ENCODE measurements at regions not wholly inside any gene's neighbourhood (a gene's known extent, or its start where the extent isn't known, plus 50 kb on each side); places are given as distances from the start of the nearest gene placed in this dataset.

DNA sequence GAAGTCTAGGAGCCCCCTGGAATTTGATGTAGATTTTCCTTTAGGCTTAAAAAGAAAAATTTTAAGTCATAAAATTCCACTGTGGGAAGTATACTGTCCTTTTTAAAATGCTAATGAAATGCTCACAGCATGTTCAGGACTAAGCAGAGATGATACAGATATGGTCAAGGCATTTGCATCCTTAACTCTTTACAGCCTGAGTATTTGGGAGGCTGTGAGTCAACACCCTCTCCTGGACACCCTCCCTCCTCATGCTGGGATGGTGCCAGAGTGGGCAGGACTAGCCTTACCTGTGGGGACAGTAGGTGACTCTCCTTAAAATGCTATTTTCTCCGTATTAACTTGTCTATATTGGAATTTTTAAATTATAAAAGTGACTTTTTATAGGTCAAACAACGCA is 197.4 kb upstream of the ELL2 start:
- no peaks in the 10 kb centered on the region for H3K27me3 Mint-ChIP-seq (ENCODE audit: low read depth)
- TF ChIP-seq, protein P1, sequence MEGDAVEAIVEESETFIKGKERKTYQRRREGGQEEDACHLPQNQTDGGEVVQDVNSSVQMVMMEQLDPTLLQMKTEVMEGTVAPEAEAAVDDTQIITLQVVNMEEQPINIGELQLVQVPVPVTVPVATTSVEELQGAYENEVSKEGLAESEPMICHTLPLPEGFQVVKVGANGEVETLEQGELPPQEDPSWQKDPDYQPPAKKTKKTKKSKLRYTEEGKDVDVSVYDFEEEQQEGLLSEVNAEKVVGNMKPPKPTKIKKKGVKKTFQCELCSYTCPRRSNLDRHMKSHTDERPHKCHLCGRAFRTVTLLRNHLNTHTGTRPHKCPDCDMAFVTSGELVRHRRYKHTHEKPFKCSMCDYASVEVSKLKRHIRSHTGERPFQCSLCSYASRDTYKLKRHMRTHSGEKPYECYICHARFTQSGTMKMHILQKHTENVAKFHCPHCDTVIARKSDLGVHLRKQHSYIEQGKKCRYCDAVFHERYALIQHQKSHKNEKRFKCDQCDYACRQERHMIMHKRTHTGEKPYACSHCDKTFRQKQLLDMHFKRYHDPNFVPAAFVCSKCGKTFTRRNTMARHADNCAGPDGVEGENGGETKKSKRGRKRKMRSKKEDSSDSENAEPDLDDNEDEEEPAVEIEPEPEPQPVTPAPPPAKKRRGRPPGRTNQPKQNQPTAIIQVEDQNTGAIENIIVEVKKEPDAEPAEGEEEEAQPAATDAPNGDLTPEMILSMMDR (conservative IDR thresholded peaks at IDR 0.05): no peak
- no peak overlapping the region for H3K4me3 Mint-ChIP-seq
- H3K36me3 Mint-ChIP-seq (ENCODE audit: low read depth): no peaks in the 10 kb centered on the region
- H3K27ac Mint-ChIP-seq (ENCODE audit: unreplicated experiment): no peak overlapping the region
- H3K9me3 Mint-ChIP-seq: peaks cover 2% of the 10 kb centered on the region
- no peak for DNase-seq (ENCODE audit: low read depth, low spot score)
- H3K4me1 Mint-ChIP-seq: no peaks in the 10 kb centered on the region

DNA sequence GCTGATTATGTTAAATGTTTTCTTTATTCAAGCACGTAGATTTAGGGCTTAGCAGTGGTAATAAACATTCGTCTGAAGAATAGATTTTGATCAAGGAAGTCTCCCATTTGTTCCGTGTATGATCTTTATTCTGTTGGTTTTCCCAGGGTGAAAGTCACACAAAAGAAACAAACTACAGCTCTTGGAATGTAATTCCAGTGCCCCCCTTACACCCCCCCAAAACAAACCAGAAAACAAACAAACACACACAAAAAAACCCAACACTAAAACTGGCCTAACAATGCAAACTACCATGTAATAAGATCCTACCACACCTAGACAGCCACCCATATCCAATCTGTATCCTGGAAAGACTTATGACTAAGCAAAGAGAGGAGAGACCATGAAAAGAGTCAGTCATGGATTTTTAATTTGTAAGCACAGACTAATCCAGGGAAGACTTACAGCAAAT is 196.2 kb upstream of the ELL2 start:
- H3K27ac Mint-ChIP-seq (ENCODE audit: unreplicated experiment): peak overlapping the region; percentile 31
- H3K27me3 Mint-ChIP-seq (ENCODE audit: low read depth): no peaks in the 10 kb centered on the region
- TF ChIP-seq, protein P1 (conservative IDR thresholded peaks at IDR 0.05): no peak
- peaks cover 2% of the 10 kb centered on the region for H3K9me3 Mint-ChIP-seq
- no peak for DNase-seq (ENCODE audit: low read depth, low spot score)
- H3K36me3 Mint-ChIP-seq (ENCODE audit: low read depth): no peaks in the 10 kb centered on the region
- no peak overlapping the region for H3K4me3 Mint-ChIP-seq
- no peaks in the 10 kb centered on the region for H3K4me1 Mint-ChIP-seq

DNA sequence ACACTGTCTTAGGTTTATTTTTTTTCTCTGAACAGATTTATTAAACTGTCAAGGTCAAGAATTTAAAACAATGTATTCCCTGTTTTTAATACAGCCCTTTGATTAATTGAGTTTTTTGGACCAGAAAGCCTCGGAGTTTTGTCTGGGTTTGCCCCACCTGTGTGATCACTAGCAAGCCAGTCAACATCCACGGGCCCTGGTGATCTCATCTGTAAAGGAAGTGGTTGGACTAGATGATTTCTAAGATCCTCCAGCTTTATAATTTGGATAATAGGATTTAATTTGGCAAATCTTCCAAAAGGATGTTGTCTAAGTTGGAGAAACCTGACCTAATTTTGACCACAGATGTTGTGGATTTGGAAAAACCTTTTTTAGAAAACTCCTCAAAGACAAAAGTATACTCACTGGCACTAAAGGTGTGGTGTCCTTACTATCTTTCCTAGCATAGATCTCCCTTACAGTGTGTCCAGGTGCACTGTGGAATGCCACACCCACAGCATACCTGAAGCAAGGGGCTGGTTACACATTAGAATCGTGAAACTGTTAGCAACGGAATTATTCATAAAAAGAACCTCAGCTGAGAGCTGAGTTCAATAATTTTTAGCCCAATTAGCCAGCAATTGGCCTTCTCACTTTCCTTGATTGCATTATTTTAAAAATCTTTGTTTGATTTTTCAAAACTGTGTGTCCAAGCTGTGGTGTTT is 195.6 kb upstream of the ELL2 start:
- H3K36me3 Mint-ChIP-seq (ENCODE audit: low read depth): no peaks in the 10 kb centered on the region
- TF ChIP-seq, protein P1 (conservative IDR thresholded peaks at IDR 0.05): no peak
- no peak for DNase-seq (ENCODE audit: low read depth, low spot score)
- peaks cover 2% of the 10 kb centered on the region for H3K9me3 Mint-ChIP-seq
- H3K27ac Mint-ChIP-seq (ENCODE audit: unreplicated experiment): no peak overlapping the region
- no peaks in the 10 kb centered on the region for H3K27me3 Mint-ChIP-seq (ENCODE audit: low read depth)
- no peak overlapping the region for H3K4me3 Mint-ChIP-seq
- H3K4me1 Mint-ChIP-seq: no peaks in the 10 kb centered on the region

DNA sequence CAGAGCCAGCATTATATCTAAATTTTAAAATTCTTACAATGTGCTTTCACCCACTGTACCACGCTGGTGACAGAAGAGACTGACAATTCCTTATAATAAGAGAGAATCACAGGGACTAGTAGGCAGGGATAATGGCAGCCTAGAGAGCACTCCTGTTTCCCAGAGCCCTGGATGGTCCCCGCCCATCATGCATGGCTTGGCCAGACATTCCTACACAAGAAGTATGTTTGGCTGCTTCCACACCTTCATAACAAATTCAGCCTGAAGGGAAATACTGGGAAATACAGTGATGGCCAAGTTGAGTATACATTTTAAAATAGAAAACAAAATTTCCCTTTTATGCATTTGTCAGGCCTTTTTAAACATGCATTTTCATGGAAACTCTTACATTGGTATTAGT is 193.5 kb upstream of the ELL2 start:
- Mint-ChIP-seq H3K9me3 (peaks cover 1% of the 10 kb centered on the region), H3K4me3 (no peak overlapping the region), H3K36me3 (ENCODE audit: low read depth) (no peaks in the 10 kb centered on the region), H3K27ac (ENCODE audit: unreplicated experiment) (no peak overlapping the region), H3K27me3 (ENCODE audit: low read depth) (no peaks in the 10 kb centered on the region), H3K4me1 (no peaks in the 10 kb centered on the region)
- TF ChIP-seq, protein P1 (conservative IDR thresholded peaks at IDR 0.05): no peak
- DNase-seq (ENCODE audit: low read depth, low spot score): no peak

DNA sequence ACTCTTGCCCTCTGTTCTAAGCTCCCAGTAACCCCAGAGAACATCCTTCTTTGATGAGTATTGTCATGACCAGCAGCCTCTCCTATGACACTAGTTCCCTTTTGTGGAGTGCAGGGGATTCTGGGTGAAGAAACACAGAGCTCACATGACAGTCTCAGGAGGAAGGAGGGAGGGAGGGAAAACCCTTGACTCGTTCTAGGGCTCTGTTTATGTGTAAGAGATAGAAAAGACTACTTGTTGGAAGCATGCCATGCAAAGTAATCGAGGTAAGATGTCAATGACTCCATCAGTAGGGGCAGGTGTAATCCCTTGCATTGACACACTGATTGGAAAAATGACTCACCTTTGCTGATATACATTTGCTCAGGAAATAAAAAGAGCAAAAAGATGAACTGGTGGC is 190.2 kb upstream of the ELL2 start:
- no peak overlapping the region for H3K4me3 Mint-ChIP-seq
- H3K9me3 Mint-ChIP-seq: peaks cover under 1% of the 10 kb centered on the region
- no peaks in the 10 kb centered on the region for H3K4me1 Mint-ChIP-seq
- no peak for DNase-seq (ENCODE audit: low read depth, low spot score)
- H3K27me3 Mint-ChIP-seq (ENCODE audit: low read depth): no peaks in the 10 kb centered on the region
- TF ChIP-seq, protein P1 (conservative IDR thresholded peaks at IDR 0.05): no peak
- H3K36me3 Mint-ChIP-seq (ENCODE audit: low read depth): no peaks in the 10 kb centered on the region
- H3K27ac Mint-ChIP-seq (ENCODE audit: unreplicated experiment): no peak overlapping the region

Data from neural crest cell (in vitro differentiated cells).